Posterior vena cava (tissue), 2 donors: ENCODE measurements at regions not wholly inside any gene's neighbourhood (a gene's known extent, or its start where the extent isn't known, plus 50 kb on each side); places are given as distances from the start of the nearest gene placed in this dataset.
"Not testable (repeated sequence)": the region's sequence is repeated elsewhere in the genome, so short reads cannot be mapped to it uniquely, and the experiment has no call there.

Source experiments
- DNase-seq: peaks from one replicate; pipeline ENCODE4 v3.0.0-alpha.2; 2020; ENCODE audit warnings: low spot score
- intact Hi-C, 2 donors: fragments of 100-400 bp; cut with DNase I; formaldehyde crosslinking; loops; one replicate each; pipeline versions ENCODE4 v1.14.1 to v1.14.2; 2022 to 2023
- donor health status: DM: yes; HTN: yes; CAD: no.
- donor health status: DM: yes; HTN: yes; CAD: no.

DNA sequence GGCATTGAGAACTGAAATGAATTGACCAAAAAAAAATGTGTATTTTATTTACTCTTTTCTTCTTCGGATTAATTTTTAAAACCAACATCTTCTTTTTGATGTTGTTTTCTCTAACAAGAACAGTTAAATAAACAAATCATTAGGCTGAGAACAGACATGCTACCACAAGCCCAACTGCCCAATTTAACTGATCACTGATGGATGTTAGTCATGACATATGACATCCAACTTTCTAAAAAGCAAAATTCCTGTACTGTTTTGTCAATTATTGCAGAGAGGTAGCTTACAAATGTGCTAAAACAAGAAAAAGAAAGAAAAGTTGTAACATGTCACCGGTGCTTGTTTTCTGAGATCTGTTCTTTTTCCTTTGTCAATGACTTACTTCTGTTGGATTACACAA is 232.1 kb downstream of the C11orf87 start:
- intact Hi-C loops: no loop called here

DNA sequence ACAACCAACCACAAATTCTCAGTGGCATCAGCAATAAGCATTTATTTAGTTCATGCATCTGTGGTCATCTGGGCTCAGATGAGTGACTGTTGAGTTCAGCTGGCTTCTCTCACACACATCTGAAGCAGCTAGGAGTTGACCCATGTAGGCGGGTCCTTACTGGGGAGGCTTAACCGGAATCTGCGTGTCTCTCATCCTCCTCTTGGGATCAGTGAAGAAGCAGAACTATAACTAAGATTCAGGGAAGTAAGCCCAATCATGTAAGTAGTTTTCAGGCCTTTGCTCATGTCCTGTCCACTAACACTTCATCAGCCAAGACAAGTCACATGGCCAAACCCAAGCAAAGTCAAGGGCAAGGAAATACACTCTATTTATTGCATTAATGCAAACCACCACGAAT is 236.2 kb downstream of the C11orf87 start:
- DNase-seq: no peak
- intact Hi-C loops: no loop called here

More for the DNA sequence above, 232.1 kb downstream of the C11orf87 start:
- DNase-seq: no peak

DNA sequence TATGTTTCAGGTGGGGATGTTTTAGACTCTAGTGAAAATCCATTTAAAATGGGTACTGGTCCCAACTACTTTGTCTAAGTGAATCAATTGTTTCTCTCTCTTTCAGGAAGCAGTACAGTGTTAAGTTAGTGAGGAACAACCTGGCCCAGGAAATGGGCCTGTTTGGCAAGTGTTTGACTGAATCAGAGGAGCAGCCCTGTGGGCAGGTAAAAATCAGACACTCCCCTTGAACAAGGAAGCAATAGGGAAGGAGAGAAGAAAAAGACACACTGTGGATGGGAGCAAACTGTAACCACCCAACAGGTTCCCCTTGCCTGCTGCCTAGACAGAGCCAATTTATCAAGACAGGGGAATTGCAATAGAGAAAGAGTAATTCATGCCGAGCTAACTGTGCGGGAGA is 245.7 kb downstream of the C11orf87 start:
- no peak for DNase-seq
- intact Hi-C loops: no loop called here

DNA sequence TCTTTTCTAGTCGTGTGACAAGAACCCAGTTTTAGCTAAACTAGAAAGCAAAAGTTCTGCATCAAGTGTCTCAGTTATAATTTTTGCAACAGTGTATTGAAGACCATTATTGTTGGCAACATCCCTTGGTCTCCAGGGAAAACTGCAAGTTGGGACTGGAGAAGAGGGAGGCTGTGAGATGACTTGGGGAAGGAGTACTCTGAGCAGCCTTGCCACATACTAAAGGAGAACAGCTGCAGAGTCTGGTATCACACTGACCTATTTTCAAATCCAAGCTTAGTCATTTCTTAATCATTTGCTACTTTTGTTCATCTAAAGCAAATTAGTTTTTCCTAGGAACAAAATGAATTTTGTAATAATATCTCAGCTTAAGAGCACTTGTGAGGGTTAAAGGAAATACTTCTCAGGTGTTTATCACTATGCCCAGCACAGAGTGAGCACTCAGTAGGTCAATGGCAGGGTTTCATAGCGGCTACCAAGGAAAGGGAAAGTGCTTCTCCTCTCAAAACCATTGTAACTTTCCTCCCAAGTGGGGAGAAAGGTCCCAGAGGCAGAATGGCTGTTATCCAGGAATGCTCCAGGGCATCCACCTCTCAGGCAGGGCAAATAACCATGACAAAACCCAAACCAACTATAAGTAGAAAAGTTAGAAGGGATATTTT is 247.1 kb downstream of the C11orf87 start:
- intact Hi-C loops: no loop called here
- no peak for DNase-seq

DNA sequence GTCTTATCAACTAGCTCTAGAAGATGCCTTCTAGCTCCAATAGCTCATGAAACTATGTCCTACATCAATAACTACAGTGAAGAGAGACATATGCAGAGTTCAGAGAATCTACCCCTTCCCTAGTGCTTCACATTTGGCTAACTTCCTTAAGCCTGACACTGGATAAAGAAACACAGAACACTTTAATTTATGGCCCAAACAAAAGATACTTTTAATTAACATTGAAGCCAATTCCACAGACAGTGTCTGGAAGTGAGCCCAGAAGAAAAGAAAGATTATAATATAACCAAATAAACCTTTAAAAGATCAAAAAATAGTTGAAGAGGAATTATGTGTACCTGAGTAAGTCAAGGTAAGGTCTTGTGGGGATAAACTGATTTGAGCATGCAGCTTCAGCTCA is 255.2 kb downstream of the C11orf87 start:
- intact Hi-C loops: no loop called here
- no peak for DNase-seq

DNA sequence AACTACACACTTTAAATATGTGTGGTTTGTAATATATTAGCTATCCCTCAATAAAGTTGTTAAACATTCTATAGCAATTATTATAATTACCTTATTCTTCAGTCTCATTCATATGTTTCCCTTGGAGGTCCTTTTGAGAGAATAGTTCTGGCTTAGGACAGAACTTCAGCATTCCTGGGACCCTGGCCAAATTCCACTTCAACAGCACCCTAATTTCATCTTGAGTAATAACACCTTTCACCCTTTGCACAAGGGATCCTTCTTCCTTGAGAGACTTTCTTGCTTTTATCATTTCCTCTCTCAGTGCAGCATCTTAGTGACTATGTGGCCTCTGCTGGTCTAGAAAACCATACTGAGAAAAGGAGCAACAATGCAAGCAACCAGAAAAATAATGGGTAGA is 255.9 kb downstream of the C11orf87 start:
- no peak for DNase-seq
- intact Hi-C loops: no loop called here

DNA sequence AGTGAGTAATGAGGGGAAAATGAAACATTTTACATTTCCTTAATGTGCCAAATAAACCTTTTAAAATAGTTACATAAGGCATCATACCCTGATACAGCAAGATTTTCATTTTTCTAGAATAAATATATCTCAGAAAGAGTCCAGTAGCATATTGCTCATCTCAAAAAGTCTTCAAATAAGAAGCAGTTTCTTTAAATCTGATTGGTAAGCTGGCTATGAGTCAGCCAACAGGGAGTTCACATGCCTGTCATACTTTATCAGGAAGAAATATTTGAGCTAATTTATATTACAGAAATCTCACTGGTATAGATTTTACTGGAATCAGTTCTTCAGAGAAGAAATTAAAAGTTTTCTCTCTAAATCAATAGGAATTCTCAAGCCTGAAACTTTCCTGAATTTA is 258.1 kb downstream of the C11orf87 start:
- no peak for DNase-seq
- intact Hi-C loops: no loop called here

DNA sequence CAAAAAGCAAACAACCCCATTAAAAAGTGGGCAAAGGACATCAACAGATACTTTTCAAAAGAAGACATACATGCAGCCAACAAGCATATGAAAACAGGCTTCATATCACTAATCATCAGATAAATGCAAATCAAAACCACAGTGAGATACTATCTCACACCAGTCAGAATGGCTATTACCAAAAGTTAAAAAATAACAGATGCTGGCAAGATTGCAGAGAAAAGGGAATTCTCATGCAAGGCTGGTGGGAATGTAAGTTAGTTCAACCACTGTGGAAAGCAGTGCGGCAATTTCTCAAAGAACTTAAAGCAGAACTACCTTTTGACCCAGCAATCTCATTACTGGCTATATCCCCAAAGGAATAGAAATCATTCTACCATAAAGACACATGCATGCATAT is 260.8 kb downstream of the C11orf87 start:
- DNase-seq, intact Hi-C loops: not testable (repeated sequence)

DNA sequence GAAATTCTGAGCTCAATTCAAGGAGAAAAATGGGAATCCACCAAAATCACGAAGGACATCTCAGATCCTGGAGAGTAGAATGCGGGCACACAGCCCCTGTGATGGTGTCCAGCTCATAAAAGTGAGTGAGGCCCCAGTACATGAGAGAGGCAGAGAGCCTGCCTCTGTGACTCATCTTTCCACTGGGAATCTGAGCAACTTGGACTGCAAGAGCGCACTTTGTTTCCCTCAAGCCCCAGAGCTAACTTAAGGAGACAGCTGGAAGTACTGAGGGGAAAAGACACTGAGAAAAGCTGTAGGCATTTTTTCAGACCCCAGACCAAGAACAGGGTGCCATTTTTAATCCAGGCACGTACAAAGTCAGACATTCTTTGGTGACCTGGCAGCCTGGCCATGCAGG is 273.7 kb downstream of the C11orf87 start:
- DNase-seq: no peak
- intact Hi-C loops: no loop called here

DNA sequence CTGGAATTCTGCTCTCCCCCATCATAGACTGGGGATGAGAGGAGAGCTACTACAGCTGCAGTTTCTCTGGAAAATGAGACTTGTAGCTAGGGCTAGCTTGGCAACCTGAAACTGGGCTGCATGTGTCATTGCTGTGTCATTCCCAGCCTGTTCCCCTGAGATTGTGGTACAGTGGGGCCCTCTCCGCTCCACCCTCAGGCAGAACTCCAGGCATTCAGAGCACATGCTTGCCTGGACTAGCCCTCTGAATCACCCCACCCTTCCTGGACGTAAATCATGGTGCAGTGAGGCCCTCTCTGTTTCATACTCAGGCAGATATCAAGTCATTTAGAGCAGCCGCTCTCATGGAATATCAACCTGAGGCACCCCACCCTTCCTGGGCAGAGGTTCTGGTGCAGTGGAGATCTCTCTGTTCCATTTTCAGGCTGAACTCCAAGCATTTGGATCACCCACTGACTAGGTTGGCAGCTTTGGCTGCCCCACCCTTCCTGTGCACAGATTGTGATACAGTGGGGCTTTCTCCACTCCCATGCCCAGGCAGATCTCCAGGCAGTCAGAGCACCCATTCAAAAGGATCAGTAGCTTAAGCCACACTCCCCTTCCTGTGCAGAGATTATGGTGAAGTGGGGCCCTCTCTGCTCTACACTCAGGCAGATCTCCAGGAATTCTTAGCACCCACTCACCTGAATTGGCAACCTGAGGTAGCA is 274.4 kb downstream of the C11orf87 start:
- intact Hi-C loops: no loop called here
- no peak for DNase-seq

DNA sequence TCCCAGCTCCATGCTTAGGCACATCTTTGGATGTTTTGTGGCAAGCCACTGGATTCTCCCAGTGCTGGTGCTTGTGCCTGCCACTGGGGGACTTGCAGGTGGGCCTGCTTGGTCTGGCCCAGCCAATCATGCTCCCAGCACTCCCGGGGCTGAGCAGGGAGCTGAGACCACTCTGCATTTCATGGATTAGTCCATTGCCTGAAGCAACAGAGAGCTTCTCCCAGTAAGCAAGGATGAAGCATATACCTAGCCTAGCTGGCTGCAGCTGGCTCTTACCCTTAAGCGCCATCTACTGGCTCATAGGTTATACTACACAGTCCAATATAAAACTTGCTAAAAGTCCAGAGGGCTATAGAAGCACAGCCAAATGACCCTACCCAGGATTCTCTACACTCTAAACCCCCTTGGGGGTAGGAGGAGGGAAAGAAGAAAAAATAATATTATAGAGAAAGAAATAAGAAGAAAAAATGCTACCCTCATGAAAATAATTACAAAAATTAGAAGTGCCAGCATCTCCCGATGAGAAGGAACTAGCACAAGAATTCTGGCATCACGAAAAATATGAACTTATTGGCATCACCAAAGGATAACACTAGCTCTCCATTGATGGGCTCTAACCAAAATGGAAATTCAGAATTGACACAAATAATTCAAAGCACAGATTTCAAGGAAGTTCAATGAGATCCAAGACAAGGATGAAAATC is 275.3 kb downstream of the C11orf87 start:
- intact Hi-C loops: no loop called here
- DNase-seq: no peak

DNA sequence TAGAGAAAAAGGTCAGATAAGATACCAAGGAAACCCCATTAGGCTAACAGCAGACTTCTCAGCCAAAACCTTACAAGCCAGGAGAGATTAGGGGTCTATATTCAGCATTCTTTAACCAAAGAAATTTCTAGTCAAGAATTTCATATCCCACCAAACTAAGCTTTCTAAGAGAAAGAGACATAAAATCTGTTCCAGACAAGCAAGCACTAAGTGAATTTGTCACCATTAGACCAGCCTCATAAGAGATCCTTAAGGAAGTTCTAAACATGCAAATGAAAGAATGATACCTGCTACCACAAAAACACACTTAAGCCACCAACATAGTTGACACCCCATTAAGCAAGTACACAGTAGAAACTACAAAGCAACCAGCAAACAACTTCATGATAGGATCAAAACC is 276.2 kb downstream of the C11orf87 start:
- intact Hi-C loops: no loop called here
- no peak for DNase-seq

DNA sequence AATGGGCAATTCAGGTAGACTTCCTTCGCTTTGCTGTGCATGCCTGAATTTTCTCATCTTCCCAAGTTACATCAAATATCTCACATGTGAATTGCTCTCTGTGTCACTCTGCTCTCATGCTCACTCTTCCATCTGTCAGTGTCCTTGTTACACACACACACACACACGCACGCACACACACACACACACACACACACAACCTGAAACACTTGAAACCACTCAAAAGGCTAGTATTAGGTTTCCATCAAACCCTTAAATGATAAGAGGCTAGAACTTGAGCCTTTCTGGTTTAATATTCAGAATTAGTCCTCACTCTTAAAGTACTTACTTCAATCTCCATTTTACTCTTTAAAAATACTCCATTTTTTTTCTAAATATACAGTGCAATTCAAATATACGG is 282.4 kb downstream of the C11orf87 start:
- no peak for DNase-seq
- intact Hi-C loops: no loop called here

DNA sequence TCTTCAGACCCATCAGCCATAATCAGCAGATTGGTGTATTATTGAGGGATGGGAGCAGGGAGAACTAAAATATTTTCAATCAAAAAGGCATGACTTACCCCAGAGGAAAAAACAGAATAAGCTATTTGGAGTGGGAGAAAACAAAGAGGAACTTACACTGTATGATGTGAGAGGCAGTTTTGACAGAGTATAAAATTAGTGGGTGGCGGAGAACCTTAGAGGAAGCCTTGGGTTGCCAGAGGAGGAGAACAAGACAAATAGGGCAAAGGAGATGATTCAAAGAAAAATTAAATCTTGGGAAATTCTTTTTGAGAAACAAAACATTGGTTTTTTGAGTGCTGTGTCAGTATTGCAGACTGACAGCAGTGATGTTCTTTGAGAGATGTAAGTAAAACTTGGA is 285.0 kb downstream of the C11orf87 start:
- DNase-seq: no peak
- intact Hi-C loops: no loop called here

DNA sequence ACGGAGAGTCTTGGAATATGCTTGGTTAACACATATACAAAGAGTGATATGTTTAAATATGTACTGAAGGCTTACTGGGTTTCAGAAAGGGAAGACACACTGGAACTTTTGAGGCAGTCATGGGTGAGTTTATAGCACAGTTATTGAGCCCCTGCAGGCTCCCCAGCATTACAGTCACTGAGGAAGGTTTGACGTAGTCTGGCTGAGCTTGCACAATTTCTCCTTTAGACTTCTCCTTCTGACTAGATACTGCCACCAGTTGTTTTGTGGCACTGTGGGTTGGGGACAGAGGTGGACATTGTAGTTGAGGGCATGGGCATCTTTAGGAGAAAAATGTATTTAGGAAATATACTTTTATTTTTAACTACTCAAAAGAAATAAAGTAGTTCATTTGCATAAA is 285.4 kb downstream of the C11orf87 start:
- DNase-seq: no peak
- intact Hi-C loops: no loop called here

DNA sequence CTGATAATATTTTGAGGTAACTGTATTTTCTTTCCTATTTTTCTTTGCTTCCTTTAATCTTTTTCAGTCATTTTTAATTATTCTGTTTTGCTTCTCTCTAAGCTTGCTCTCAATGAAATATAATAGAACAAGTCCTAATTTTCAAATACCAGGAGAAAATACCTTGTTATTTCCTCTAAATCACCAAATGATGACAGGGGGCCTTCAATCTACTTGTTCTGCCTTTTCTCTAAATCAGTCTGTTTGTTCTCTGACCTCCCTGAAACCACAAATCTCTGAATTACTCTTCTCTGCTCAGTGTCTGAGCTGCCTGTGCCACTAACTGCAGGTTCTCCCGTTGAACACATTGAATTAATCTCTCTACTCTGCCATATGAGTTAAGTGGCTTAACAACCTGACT is 286.2 kb downstream of the C11orf87 start:
- intact Hi-C loops: no loop called here
- no peak for DNase-seq

DNA sequence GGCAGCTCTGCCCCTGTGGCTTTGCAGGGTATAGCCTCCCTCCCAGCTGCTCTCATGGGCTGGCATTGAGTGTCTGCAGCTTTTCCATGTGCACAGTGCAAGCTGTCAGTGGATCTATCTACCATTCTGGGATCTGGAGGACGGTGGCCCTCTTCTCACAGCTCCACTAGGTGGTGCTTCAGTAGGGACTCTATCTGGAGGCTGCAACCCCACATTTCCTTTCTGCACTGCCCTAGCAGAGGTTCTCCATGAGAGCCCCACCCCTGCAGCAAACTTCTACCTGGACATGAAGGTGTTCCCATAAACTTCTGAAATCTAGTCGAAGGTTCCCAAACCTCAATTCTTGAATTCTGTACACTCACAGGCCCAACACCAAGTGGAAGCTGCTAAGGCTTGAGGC is 292.5 kb downstream of the C11orf87 start:
- intact Hi-C loops, DNase-seq: not testable (repeated sequence)

DNA sequence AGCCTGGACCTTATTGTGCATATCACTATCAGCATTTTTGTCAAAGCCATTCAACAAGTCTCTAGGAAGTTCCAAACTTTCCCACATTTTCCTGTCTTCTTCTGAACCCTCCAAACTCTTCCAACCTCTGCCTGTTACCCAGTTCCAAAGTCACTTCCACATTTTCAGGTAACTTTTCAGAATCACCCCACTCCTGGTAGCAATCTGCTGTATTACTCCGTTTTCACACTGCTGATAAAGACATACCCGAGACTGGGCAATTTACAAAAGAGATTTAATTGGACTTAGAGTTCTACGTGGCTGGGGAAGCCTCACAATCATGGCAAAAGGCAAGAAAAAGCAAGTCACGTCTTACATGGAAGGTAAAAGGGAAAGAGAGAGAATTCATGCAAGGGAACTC is 293.4 kb downstream of the C11orf87 start:
- DNase-seq, intact Hi-C loops: not testable (repeated sequence)

DNA sequence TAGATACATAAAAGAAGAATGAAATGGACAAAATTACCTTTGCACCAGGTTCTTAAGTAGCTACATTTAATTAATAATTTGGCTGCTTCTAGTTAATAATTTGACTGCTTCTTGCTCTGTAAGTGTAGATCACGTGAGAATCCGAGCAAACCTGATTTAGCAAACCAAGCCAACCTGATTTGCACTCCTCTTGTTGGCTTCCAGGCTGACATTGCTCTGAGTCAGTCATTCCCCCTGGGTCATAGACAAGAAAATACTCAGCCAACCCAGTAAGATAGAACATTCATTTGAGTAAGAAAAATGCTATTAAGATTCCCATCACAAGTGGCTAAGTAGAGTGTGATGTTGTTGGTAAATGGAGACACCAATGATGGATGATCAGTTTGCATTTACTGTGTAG is 304.1 kb downstream of the C11orf87 start:
- intact Hi-C loops: no loop called here
- DNase-seq: no peak

DNA sequence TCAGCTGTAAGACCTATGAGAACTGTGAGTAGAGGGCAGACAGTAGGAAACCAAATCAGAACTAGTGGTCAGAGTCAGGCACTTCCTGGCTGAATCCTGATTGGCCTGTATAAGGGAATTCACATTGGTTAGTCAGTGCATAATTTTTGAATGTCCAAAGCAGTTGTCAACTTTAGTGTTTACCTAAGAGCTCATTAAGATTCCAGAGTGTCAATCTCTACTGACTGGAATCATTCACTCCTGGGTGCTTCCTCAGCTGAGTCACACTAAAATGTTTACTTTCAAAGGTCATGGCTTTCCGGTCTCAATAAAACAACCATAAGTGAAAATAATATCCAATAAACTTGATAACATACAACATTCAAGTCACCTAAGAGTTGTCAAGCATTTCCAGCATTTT is 306.1 kb downstream of the C11orf87 start:
- no peak for DNase-seq
- intact Hi-C loops: no loop called here

DNA sequence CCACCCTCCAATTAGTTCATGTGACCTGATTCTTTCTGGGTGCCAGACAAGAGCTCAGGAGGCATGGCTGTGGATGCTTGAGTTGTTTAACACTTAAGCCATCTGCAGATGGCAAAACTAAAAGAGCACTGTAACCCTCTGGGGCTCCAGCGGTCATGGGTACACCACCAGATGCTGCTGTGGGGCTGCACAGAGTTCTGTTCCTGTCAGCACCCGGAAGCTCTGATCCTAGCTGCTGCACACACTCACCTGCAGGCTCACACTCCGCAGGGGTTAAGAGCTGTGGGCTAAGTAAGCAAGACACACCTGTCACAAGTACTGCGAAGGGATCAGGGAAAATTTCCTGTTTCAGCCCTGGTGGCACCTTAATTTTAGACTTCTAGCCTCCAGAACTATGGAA is 307.8 kb downstream of the C11orf87 start:
- intact Hi-C loops: no loop called here
- no peak for DNase-seq
